ENCODE measurements at regions not wholly inside any gene's neighbourhood (a gene's known extent, or its start where the extent isn't known, plus 50 kb on each side); places are given as distances from the start of the nearest gene placed in this dataset.

GRCh38 chr9:26574256-26574655 lies 318.3 kb downstream of the CAAP1 start:
- no peak for TF ChIP-seq CTCF (IDR thresholded peaks at IDR 0.05; ENCODE audit: low read depth, low read length)
- H3K4me3 ChIP-seq (ENCODE audit: low read depth, low read length): no peak overlapping the region
- no peak for DNase-seq (ENCODE audit: low read depth, low spot score)
- in situ Hi-C loops (cut with HindIII; ENCODE audit: low sequenced_read_pairs): no loop called here

GRCh38 chr9:26567976-26568375 lies 324.6 kb downstream of the CAAP1 start:
- no peak for TF ChIP-seq CTCF (IDR thresholded peaks at IDR 0.05; ENCODE audit: low read depth, low read length)
- DNase-seq (ENCODE audit: low read depth, low spot score): no peak
- H3K4me3 ChIP-seq (ENCODE audit: low read depth, low read length): no peak overlapping the region
- in situ Hi-C loops (cut with HindIII; ENCODE audit: low sequenced_read_pairs): no loop called here

GRCh38 chr9:26566141-26566540 lies 326.5 kb downstream of the CAAP1 start:
- TF ChIP-seq CTCF (IDR thresholded peaks at IDR 0.05; ENCODE audit: low read depth, low read length): no peak
- DNase-seq (ENCODE audit: low read depth, low spot score): no peak
- in situ Hi-C loops (cut with HindIII; ENCODE audit: low sequenced_read_pairs): no loop called here
- no peak overlapping the region for H3K4me3 ChIP-seq (ENCODE audit: low read depth, low read length)

GRCh38 chr9:26565118-26565517 lies 327.5 kb downstream of the CAAP1 start:
- no peak overlapping the region for H3K4me3 ChIP-seq (ENCODE audit: low read depth, low read length)
- in situ Hi-C loops (cut with HindIII; ENCODE audit: low sequenced_read_pairs): no loop called here
- TF ChIP-seq CTCF (IDR thresholded peaks at IDR 0.05; ENCODE audit: low read depth, low read length): no peak
- no peak for DNase-seq (ENCODE audit: low read depth, low spot score)

GRCh38 chr9:26562338-26562737 lies 330.3 kb downstream of the CAAP1 start:
- TF ChIP-seq CTCF (IDR thresholded peaks at IDR 0.05; ENCODE audit: low read depth, low read length): no peak
- DNase-seq (ENCODE audit: low read depth, low spot score): no peak
- in situ Hi-C loops (cut with HindIII; ENCODE audit: low sequenced_read_pairs): no loop called here
- no peak overlapping the region for H3K4me3 ChIP-seq (ENCODE audit: low read depth, low read length)

GRCh38 chr9:26561928-26562327 lies 330.7 kb downstream of the CAAP1 start:
- TF ChIP-seq CTCF (IDR thresholded peaks at IDR 0.05; ENCODE audit: low read depth, low read length): no peak
- H3K4me3 ChIP-seq (ENCODE audit: low read depth, low read length): no peak overlapping the region
- no peak for DNase-seq (ENCODE audit: low read depth, low spot score)
- in situ Hi-C loops (cut with HindIII; ENCODE audit: low sequenced_read_pairs): no loop called here

- no peak for TF ChIP-seq CTCF (IDR thresholded peaks at IDR 0.05; ENCODE audit: low read depth, low read length)
- H3K4me3 ChIP-seq (ENCODE audit: low read depth, low read length): no peak overlapping the region
- DNase-seq (ENCODE audit: low read depth, low spot score): no peak
- in situ Hi-C loops (cut with HindIII; ENCODE audit: low sequenced_read_pairs): no loop called here
Measured at GRCh38 chr9:26559506-26559905, 333.1 kb downstream of the CAAP1 start.
